KMS-11 (cell line): ENCODE measurements at regions not wholly inside any gene's neighbourhood (a gene's known extent, or its start where the extent isn't known, plus 50 kb on each side); places are given as distances from the start of the nearest gene placed in this dataset.
"Not testable (repeated sequence)": the region's sequence is repeated elsewhere in the genome, so short reads cannot be mapped to it uniquely, and the experiment has no call there.

Experiments
- H2AFZ ChIP-seq: fragments of 200-600 bp; sonication (generic); 2 replicates; pipeline ENCODE4 v1.6.1; 2016; ENCODE audit warnings: antibody characterized with exemption, mixed run types, low read depth
- H3K27ac ChIP-seq: fragments of 200-600 bp; sonication (generic); 2 replicates; pipeline ENCODE4 v1.6.1; 2016; ENCODE audit warnings: mild to moderate bottlenecking, mixed run types
- H3K27me3 ChIP-seq: fragments of 200-600 bp; sonication (generic); 2 replicates; pipeline ENCODE4 v1.6.1; 2017; ENCODE audit warnings: mild to moderate bottlenecking, low read depth, mixed run types, moderate library complexity; ENCODE audit not compliant: insufficient read depth
- H3K36me3 ChIP-seq: fragments of 200-600 bp; sonication (generic); 2 replicates; pipeline ENCODE4 v1.6.1; 2017; ENCODE audit warnings: mild to moderate bottlenecking, mixed run types; ENCODE audit not compliant: insufficient read depth
- H3K4me1 ChIP-seq: fragments of 200-600 bp; sonication (generic); 2 replicates; pipeline ENCODE4 v1.6.1; 2016; ENCODE audit warnings: mild to moderate bottlenecking, low read depth, mixed run types; ENCODE audit not compliant: poor library complexity, severe bottlenecking
- H3K4me2 ChIP-seq: fragments of 200-600 bp; sonication (generic); 2 replicates; pipeline ENCODE4 v1.7.0; 2016; ENCODE audit warnings: mild to moderate bottlenecking, mixed run types
- H3K4me3 ChIP-seq: fragments of 200-600 bp; sonication (generic); IDR thresholded peaks from 2 replicates; pipeline ENCODE4 v1.6.1; 2017; ENCODE audit warnings: low read depth, low read length, mixed read lengths; ENCODE audit not compliant: insufficient read depth
- H3K79me2 ChIP-seq: fragments of 200-600 bp; sonication (generic); 2 replicates; pipeline ENCODE4 v1.6.1; 2016; ENCODE audit warnings: low read depth, mixed run types; ENCODE audit not compliant: insufficient read depth
- H3K9ac ChIP-seq: fragments of 200-600 bp; sonication (generic); 2 replicates; pipeline ENCODE4 v1.6.1; 2016; ENCODE audit warnings: mild to moderate bottlenecking, mixed run types
- H4K20me1 ChIP-seq: fragments of 200-600 bp; sonication (generic); 2 replicates; pipeline ENCODE4 v1.6.1; 2016; ENCODE audit warnings: mild to moderate bottlenecking, mixed run types; ENCODE audit not compliant: insufficient read depth
- CTCF ChIP-seq: fragments of 200-600 bp; sonication (generic); conservative IDR thresholded peaks from 2 replicates; pipeline ENCODE4 v1.6.1; 2017; ENCODE audit warnings: low read depth, mild to moderate bottlenecking, antibody characterized with exemption, low read length, moderate library complexity, mixed read lengths

GRCh38 chr3:106068381-106068780 lies 199.6 kb upstream of the CBLB start:
- Histone ChIP-seq H3K9ac (no peak overlapping the region), H3K79me2 (no peaks in the 10 kb centered on the region), H3K4me2 (no peak overlapping the region), H3K4me3 (no peak overlapping the region), H4K20me1 (no peaks in the 10 kb centered on the region), H3K27me3 (no peaks in the 10 kb centered on the region), H3K36me3 (no peaks in the 10 kb centered on the region), H3K27ac (no peak overlapping the region), H3K4me1 (no peaks in the 10 kb centered on the region), H2AFZ (no peak overlapping the region)
- no peak for TF ChIP-seq CTCF

GRCh38 chr3:106068795-106069194 lies 200.0 kb upstream of the CBLB start:
- no peak overlapping the region for H3K4me3 ChIP-seq
- H3K4me2 ChIP-seq, result no peak overlapping the region
- no peaks in the 10 kb centered on the region for H3K79me2 ChIP-seq
- no peak overlapping the region for H2AFZ ChIP-seq
- no peak for TF ChIP-seq CTCF
- H3K4me1 ChIP-seq, result no peaks in the 10 kb centered on the region
- no peak overlapping the region for H3K27ac ChIP-seq
- H4K20me1 ChIP-seq, result no peaks in the 10 kb centered on the region
- H3K27me3 ChIP-seq, result no peaks in the 10 kb centered on the region
- no peaks in the 10 kb centered on the region for H3K36me3 ChIP-seq
- H3K9ac ChIP-seq, result no peak overlapping the region

- Histone ChIP-seq H3K4me3 (no peak overlapping the region), H3K4me2 (no peak overlapping the region), H2AFZ (no peak overlapping the region), H3K79me2 (no peaks in the 10 kb centered on the region), H3K27me3 (no peaks in the 10 kb centered on the region), H3K27ac (no peak overlapping the region), H3K36me3 (no peaks in the 10 kb centered on the region), H4K20me1 (no peaks in the 10 kb centered on the region), H3K4me1 (no peaks in the 10 kb centered on the region), H3K9ac (no peak overlapping the region)
- TF ChIP-seq CTCF, result no peak
Measured at GRCh38 chr3:106070187-106070586, 201.4 kb upstream of the CBLB start.

- Histone ChIP-seq H3K36me3 (no peaks in the 10 kb centered on the region), H2AFZ (no peak overlapping the region), H3K4me2 (no peak overlapping the region), H3K4me1 (no peaks in the 10 kb centered on the region), H3K79me2 (no peaks in the 10 kb centered on the region), H3K4me3 (no peak overlapping the region), H3K9ac (no peak overlapping the region), H3K27me3 (no peaks in the 10 kb centered on the region), H3K27ac (no peak overlapping the region), H4K20me1 (no peaks in the 10 kb centered on the region)
- no peak for TF ChIP-seq CTCF
Measured at GRCh38 chr3:106071306-106071705, 202.5 kb upstream of the CBLB start.

- not testable (repeated sequence) for H3K4me2 ChIP-seq, H3K36me3 ChIP-seq, H3K79me2 ChIP-seq, H3K4me1 ChIP-seq, H3K4me3 ChIP-seq, H2AFZ ChIP-seq, H3K9ac ChIP-seq, H3K27ac ChIP-seq, H3K27me3 ChIP-seq, H4K20me1 ChIP-seq
Measured at GRCh38 chr3:106072596-106072995, 203.8 kb upstream of the CBLB start.

GRCh38 chr3:106073806-106074205 lies 205.0 kb upstream of the CBLB start:
- H4K20me1 ChIP-seq, result not testable (repeated sequence)

GRCh38 chr3:106075731-106076130 lies 206.9 kb upstream of the CBLB start:
- H3K4me1 ChIP-seq, H3K27me3 ChIP-seq, H4K20me1 ChIP-seq, H3K4me3 ChIP-seq, H3K9ac ChIP-seq, H3K79me2 ChIP-seq, H3K4me2 ChIP-seq, H3K36me3 ChIP-seq, H2AFZ ChIP-seq, H3K27ac ChIP-seq: not testable (repeated sequence)

More at GRCh38 chr3:106073806-106074205, 205.0 kb upstream of the CBLB start:
- not testable (repeated sequence) for H3K4me3 ChIP-seq, H3K27me3 ChIP-seq, H3K9ac ChIP-seq, H3K4me1 ChIP-seq, H2AFZ ChIP-seq, H3K4me2 ChIP-seq, H3K36me3 ChIP-seq, H3K79me2 ChIP-seq, H3K27ac ChIP-seq
